PC-9 (cell line): ENCODE measurements at regions not wholly inside any gene's neighbourhood (a gene's known extent, or its start where the extent isn't known, plus 50 kb on each side); places are given as distances from the start of the nearest gene placed in this dataset.

ENCODE experiments used
- BruUV-seq: library from RNA; stranded (reverse); fragments of 400-500 nt; replicated peaks from 2 replicates; lab custom pipeline; 2021; lab: Mats Ljungman, UMichigan
- CTCF ChIA-PET: fragments of 300-600 bp; sonication (Branson Sonifier 250); formaldehyde crosslinking; loops from one replicate; lab custom pipeline; 2022; ENCODE audit warnings: antibody characterized with exemption; lab: Charles Lee
- POLR2A ChIA-PET: fragments of 300-600 bp; sonication (Branson Sonifier 250); formaldehyde crosslinking; loops from one replicate; lab custom pipeline; 2022; ENCODE audit warnings: antibody characterized with exemption; ENCODE audit not compliant: unreplicated experiment; lab: Charles Lee
- DNase-seq, 2 experiments: peaks; one replicate each; pipeline versions ENCODE4 v3.0.0 to v3.0.0-alpha.2; 2015 to 2022; ENCODE audit warnings: mixed read lengths in 1 of 2
- H2AFZ ChIP-seq: fragments of 200-600 bp; sonication (generic); 2 replicates; pipeline ENCODE4 v1.8.1; 2017; ENCODE audit warnings: antibody characterized with exemption
- H3F3A ChIP-seq: fragments of 200-600 bp; sonication (generic); 2 replicates; pipeline ENCODE4 v1.8.1; 2017; ENCODE audit warnings: antibody characterized with exemption, mild to moderate bottlenecking, low read depth; ENCODE audit not compliant: insufficient read depth
- H3K27ac ChIP-seq: fragments of 200-600 bp; sonication (generic); 2 replicates; pipeline ENCODE4 v1.6.1; 2016; ENCODE audit warnings: mixed run types
- H3K27me3 ChIP-seq: fragments of 200-600 bp; sonication (generic); 2 replicates; pipeline ENCODE4 v1.6.1; 2016; ENCODE audit warnings: low read depth, mixed run types; ENCODE audit not compliant: insufficient read depth
- H3K36me3 ChIP-seq: fragments of 200-600 bp; sonication (generic); 2 replicates; pipeline ENCODE4 v1.6.1; 2016; ENCODE audit warnings: low read depth, mixed run types
- H3K4me1 ChIP-seq: fragments of 200-600 bp; sonication (generic); replicated peaks from 2 replicates; pipeline ENCODE4 v1.6.1; 2016; ENCODE audit warnings: mixed run types; ENCODE audit not compliant: insufficient read depth
- H3K4me2 ChIP-seq: fragments of 200-600 bp; sonication (generic); 2 replicates; pipeline ENCODE4 v1.6.1; 2017; ENCODE audit warnings: mixed run types
- H3K4me3 ChIP-seq: fragments of 200-600 bp; sonication (generic); 2 replicates; pipeline ENCODE4 v1.6.1; 2016; ENCODE audit warnings: mixed run types
- H3K79me2 ChIP-seq: fragments of 200-600 bp; sonication (generic); 2 replicates; pipeline ENCODE4 v1.6.1; 2017; ENCODE audit warnings: low read depth, mixed run types
- H3K9me2 ChIP-seq: fragments of 200-600 bp; sonication (generic); 2 replicates; pipeline ENCODE4 v1.8.1; 2017; ENCODE audit warnings: mild to moderate bottlenecking; ENCODE audit not compliant: insufficient read depth
- H3K9me3 ChIP-seq: fragments of 200-600 bp; sonication (generic); 2 replicates; pipeline ENCODE4 v1.8.1; 2016; ENCODE audit warnings: low read depth; ENCODE audit not compliant: insufficient read depth
- H4K20me1 ChIP-seq: fragments of 200-600 bp; sonication (generic); 2 replicates; pipeline ENCODE4 v1.8.1; 2017; ENCODE audit not compliant: insufficient read depth
- CTCF ChIP-seq: fragments of 200-600 bp; sonication (generic); conservative IDR thresholded peaks from 2 replicates; pipeline ENCODE4 v1.6.1; 2017; ENCODE audit warnings: mixed run types, antibody characterized with exemption, mild to moderate bottlenecking, moderate library complexity
- EZH2 ChIP-seq: fragments of 200-600 bp; sonication (generic); IDR thresholded peaks from 2 replicates; pipeline ENCODE4 v1.8.0; 2017; ENCODE audit warnings: antibody characterized with exemption, low read depth
- intact Hi-C: fragments of 100-400 bp; cut with micrococcal nuclease; formaldehyde crosslinking; loops from one replicate; pipeline ENCODE4 v1.10.0; 2022; ENCODE audit not compliant: unreplicated experiment

DNA sequence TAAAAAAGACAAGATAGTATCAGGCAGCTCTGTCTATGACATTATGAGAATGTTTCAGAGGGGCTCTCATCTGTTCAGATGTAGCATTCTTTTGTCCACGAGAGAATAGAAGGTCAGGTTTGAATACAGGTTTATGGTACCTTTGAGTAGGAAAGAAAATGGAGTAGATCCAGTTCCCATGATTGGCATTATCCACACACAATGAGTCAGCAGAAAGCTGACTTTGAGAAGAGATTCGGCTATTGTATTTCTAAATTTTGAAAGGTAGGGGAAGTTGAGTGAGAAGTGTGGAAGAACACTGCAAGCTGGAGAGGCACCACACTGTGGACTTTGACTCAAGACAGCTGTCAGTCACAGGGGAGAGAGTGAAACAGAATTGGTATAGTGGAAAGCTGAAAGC lies 135.4 kb downstream of the SYT10 start:
- H3F3A ChIP-seq = no peaks in the 10 kb centered on the region
- no peak overlapping the region for H3K27ac ChIP-seq
- ChIA-PET CTCF (no interaction called here), POLR2A (no interaction called here)
- no peak for DNase-seq
- BruUV-seq = no TSS peak
- no peaks in the 10 kb centered on the region for H3K4me1 ChIP-seq
- H3K36me3 ChIP-seq = no peaks in the 10 kb centered on the region
- intact Hi-C loops = no loop called here
- H2AFZ ChIP-seq = no peak overlapping the region
- H4K20me1 ChIP-seq = no peaks in the 10 kb centered on the region
- H3K27me3 ChIP-seq = no peaks in the 10 kb centered on the region
- no peak for TF ChIP-seq EZH2
- no peak for TF ChIP-seq CTCF
- 0 out of 2 replicates have a peak, but pooled peaks cover 3% of the 10 kb centered on the region for H3K9me2 ChIP-seq
- H3K79me2 ChIP-seq = no peaks in the 10 kb centered on the region
- H3K4me2 ChIP-seq = no peak overlapping the region
- no peaks in the 10 kb centered on the region for H3K9me3 ChIP-seq
- H3K4me3 ChIP-seq = no peak overlapping the region

GRCh38 chr12:33296529-33296928 lies 143.1 kb downstream of the SYT10 start:
- no peaks in the 10 kb centered on the region for H4K20me1 ChIP-seq
- H3K9me3 ChIP-seq = 0 out of 2 replicates have a peak, but pooled peaks cover 6% of the 10 kb centered on the region
- POLR2A ChIA-PET = no interaction called here
- H3K4me2 ChIP-seq = no peak overlapping the region
- CTCF ChIA-PET = no interaction called here
- no TSS peak for BruUV-seq
- no peaks in the 10 kb centered on the region for H3K79me2 ChIP-seq
- H3K4me3 ChIP-seq = no peak overlapping the region
- H2AFZ ChIP-seq = no peak overlapping the region
- no peaks in the 10 kb centered on the region for H3K4me1 ChIP-seq
- no peaks in the 10 kb centered on the region for H3K36me3 ChIP-seq
- H3F3A ChIP-seq = no peaks in the 10 kb centered on the region
- DNase-seq = no peak
- H3K9me2 ChIP-seq = 0 out of 2 replicates have a peak, but pooled peaks cover 3% of the 10 kb centered on the region
- no peaks in the 10 kb centered on the region for H3K27me3 ChIP-seq
- no peak for TF ChIP-seq CTCF
- no peak for TF ChIP-seq EZH2
- no peak overlapping the region for H3K27ac ChIP-seq
- intact Hi-C loops = no loop called here

- BruUV-seq = no TSS peak
- H3K36me3 ChIP-seq = no peaks in the 10 kb centered on the region
- H3K4me1 ChIP-seq = no peaks in the 10 kb centered on the region
- H3K9me3 ChIP-seq = no peaks in the 10 kb centered on the region
- H3K4me3 ChIP-seq = no peak overlapping the region
- no peaks in the 10 kb centered on the region for H3K9me2 ChIP-seq
- DNase-seq = no peak
- H3K27me3 ChIP-seq = no peaks in the 10 kb centered on the region
- H3F3A ChIP-seq = no peaks in the 10 kb centered on the region
- no peak for TF ChIP-seq CTCF
- TF ChIP-seq EZH2 = no peak
- intact Hi-C loops = loop anchor here (5.0 kb wide), 1 partner anchor 533 kb away; the partner anchor contains the start of gene YARS2
- no peaks in the 10 kb centered on the region for H3K79me2 ChIP-seq
- POLR2A ChIA-PET = no interaction called here
- H3K4me2 ChIP-seq = no peak overlapping the region
- CTCF ChIA-PET = no interaction called here
- no peak overlapping the region for H3K27ac ChIP-seq
- H2AFZ ChIP-seq = no peak overlapping the region
- H4K20me1 ChIP-seq = no peaks in the 10 kb centered on the region
These were observed 148.9 kb downstream of the SYT10 start for GRCh38 chr12:33290703-33291102.
